ENCODE measurements at regions not wholly inside any gene's neighbourhood (a gene's known extent, or its start where the extent isn't known, plus 50 kb on each side); places are given as distances from the start of the nearest gene placed in this dataset.
A peak's percentile ranks its signal among the peaks of the same experiment; 100 is the strongest.

GRCh38 chr2:120438301-120439066 is 92.5 kb downstream of the INHBB start:
- intact Hi-C loops (cut with DNase I): no loop called here
- no peak for DNase-seq
- ATAC-seq: no peak

- intact Hi-C loops (cut with DNase I): no loop called here
- ATAC-seq: no peak
Observed at GRCh38 chr2:120439067-120439368, 93.1 kb downstream of the INHBB start.

GRCh38 chr2:120439637-120440384 is 93.9 kb downstream of the INHBB start:
- DNase-seq: no peak
- intact Hi-C loops (cut with DNase I): loop anchor here (5.0 to 10.0 kb wide), 2 partner anchors 78 to 115 kb away; no protein-coding TSS in a partner anchor

More at GRCh38 chr2:120439067-120439368, 93.1 kb downstream of the INHBB start:
- no peak for DNase-seq

GRCh38 chr2:120440521-120441350 is 94.8 kb downstream of the INHBB start:
- ATAC-seq (no peak), DNase-seq (no peak)
- intact Hi-C loops (cut with DNase I): loop anchor here (5.0 to 10.0 kb wide), 2 partner anchors 78 to 114 kb away; no protein-coding TSS in a partner anchor

More at GRCh38 chr2:120439637-120440384, 93.9 kb downstream of the INHBB start:
- ATAC-seq: no peak

- DNase-seq: no peak
- intact Hi-C loops (cut with DNase I): loop anchor here (5.0 to 10.0 kb wide), 2 partner anchors 79 to 113 kb away; no protein-coding TSS in a partner anchor
Observed at GRCh38 chr2:120441351-120441700, 95.4 kb downstream of the INHBB start.

GRCh38 chr2:120441744-120442471 is 96.0 kb downstream of the INHBB start:
- ATAC-seq (peak; percentile 64 to 75), DNase-seq (peak; percentile 67)
- intact Hi-C loops (cut with DNase I): loop anchor here (5.0 to 10.0 kb wide), 2 partner anchors 80 to 113 kb away; no protein-coding TSS in a partner anchor

More at GRCh38 chr2:120441351-120441700, 95.4 kb downstream of the INHBB start:
- ATAC-seq: no peak

GRCh38 chr2:120442541-120442922 is 96.6 kb downstream of the INHBB start:
- ATAC-seq: peak in 1 of 2 donors; percentile 9
- intact Hi-C loops (cut with DNase I): loop anchor here (5.0 to 10.0 kb wide), 2 partner anchors 80 to 112 kb away; no protein-coding TSS in a partner anchor

GRCh38 chr2:120442923-120443571 is 97.1 kb downstream of the INHBB start:
- intact Hi-C loops (cut with DNase I): loop anchor here (5.0 to 10.0 kb wide), 2 partner anchors 81 to 112 kb away; no protein-coding TSS in a partner anchor
- peak; percentile 40 for DNase-seq
- peak; percentile 76 to 90 for ATAC-seq

More at GRCh38 chr2:120442541-120442922, 96.6 kb downstream of the INHBB start:
- no peak for DNase-seq

GRCh38 chr2:120443946-120444345 is 98.0 kb downstream of the INHBB start:
- no peak for ATAC-seq
- DNase-seq: no peak
- intact Hi-C loops (cut with DNase I): loop anchor here (5.0 to 10.0 kb wide), 2 partner anchors 82 to 111 kb away; no protein-coding TSS in a partner anchor

GRCh38 chr2:120444691-120445240 is 98.8 kb downstream of the INHBB start:
- DNase-seq (no peak), ATAC-seq (no peak)
- intact Hi-C loops (cut with DNase I): loop anchor here (5.0 to 10.0 kb wide), 2 partner anchors 82 to 110 kb away; no protein-coding TSS in a partner anchor

- intact Hi-C loops (cut with DNase I): loop anchor here in 1 of 2 donors (10.0 kb wide), 1 partner anchor 109 kb away; no protein-coding TSS in a partner anchor
- no peak for ATAC-seq
- DNase-seq: no peak
Observed at GRCh38 chr2:120445449-120446143, 99.7 kb downstream of the INHBB start.

- DNase-seq (no peak), ATAC-seq (no peak)
- intact Hi-C loops (cut with DNase I): loop anchor here in 1 of 2 donors (10.0 kb wide), 1 partner anchor 108 kb away; no protein-coding TSS in a partner anchor
Observed at GRCh38 chr2:120446236-120447126, 100.5 kb downstream of the INHBB start.

GRCh38 chr2:120447127-120447785 is 101.3 kb downstream of the INHBB start:
- ATAC-seq (no peak), DNase-seq (no peak)
- intact Hi-C loops (cut with DNase I): loop anchor here in 1 of 2 donors (10.0 kb wide), 1 partner anchor 108 kb away; no protein-coding TSS in a partner anchor

GRCh38 chr2:120448436-120448835 is 102.5 kb downstream of the INHBB start:
- ATAC-seq: no peak
- no peak for DNase-seq
- intact Hi-C loops (cut with DNase I): loop anchor here in 1 of 2 donors (10.0 kb wide), 1 partner anchor 106 kb away; no protein-coding TSS in a partner anchor

Measured in left cardiac atrium (tissue), 4 donors.